HG02571 (cell line): ENCODE measurements at regions not wholly inside any gene's neighbourhood (a gene's known extent, or its start where the extent isn't known, plus 50 kb on each side); places are given as distances from the start of the nearest gene placed in this dataset.

Experiments
- ATAC-seq: cut with Tn5 transposase; IDR thresholded peaks from one replicate; pipeline ENCODE4 v1.9.1; 2021; ENCODE audit warnings: mild to moderate bottlenecking, moderate library complexity; ENCODE audit not compliant: unreplicated experiment

DNA sequence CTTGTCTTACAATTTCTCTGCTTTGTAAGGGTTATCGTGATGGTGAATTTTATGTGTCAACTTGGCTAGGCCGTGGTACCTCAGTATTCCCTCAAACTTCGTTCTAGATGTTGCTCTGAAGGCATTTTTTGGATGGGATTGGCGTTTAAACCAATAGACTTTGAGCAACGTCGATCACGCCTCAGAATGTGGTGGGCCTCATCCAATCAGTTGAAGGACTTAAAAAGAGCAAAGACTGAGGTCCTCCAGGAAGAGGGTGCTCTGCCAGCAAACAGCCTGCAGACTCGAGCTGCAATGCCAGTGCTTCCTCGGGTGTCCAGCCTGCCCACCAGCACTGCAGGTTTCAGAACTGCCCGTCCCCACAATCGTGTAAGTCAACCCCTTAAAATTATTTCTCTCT, 145.8 kb upstream of the SALL3 start:
- ATAC-seq, result no peak

DNA sequence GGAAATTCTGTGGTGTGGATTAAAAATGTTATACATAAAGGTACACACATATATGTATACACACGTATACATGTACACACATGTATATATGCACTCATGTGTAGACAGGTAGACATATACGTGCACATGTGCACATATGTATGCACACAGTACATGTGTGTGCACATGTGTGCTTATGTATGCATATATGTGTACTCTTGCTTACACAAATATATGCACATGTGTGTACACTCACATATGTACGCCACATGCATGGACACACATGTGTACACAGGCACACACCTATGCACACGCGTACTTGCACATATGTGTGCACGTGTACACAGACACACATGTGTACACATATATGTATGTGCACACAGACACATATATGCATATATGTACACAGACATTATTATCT, 142.8 kb upstream of the SALL3 start:
- ATAC-seq, result no peak

DNA sequence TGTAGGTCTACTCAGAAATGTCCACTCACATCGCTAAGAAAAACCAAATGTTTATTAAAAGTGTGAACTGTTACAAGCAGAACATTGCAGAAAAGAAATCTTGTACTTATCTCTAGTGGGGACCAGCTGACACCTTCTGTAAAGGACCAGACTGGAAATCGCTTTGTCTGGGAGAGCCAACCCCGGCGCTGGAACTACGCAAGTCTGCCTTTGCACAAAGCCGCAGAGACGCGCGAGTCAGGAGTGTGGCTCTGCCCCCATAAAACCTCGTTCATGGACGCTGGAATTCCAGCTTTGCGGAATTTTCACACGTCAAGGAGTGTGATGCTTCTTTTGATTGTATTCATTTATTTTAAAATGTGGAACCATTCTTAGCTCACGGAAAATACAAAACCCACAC, 141.9 kb upstream of the SALL3 start:
- no peak for ATAC-seq

DNA sequence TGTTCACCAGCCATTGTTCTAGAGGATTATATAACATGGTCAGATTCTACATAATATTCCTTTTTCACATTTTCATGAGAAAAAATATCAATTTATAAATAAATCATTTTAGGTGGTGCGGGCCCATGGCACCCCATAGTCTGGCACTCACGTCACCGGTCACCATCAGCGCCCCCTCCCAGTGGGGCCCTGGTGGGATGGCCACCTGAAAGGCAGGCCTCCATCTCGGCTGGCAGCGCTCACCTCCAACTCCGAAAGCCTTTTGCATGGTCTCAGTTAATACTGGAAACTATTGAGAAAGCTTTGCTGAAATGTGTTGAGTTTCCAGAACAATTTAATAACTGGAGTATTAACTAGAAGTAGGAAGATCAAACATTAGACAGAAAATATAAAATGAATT, 141.4 kb upstream of the SALL3 start:
- no peak for ATAC-seq

DNA sequence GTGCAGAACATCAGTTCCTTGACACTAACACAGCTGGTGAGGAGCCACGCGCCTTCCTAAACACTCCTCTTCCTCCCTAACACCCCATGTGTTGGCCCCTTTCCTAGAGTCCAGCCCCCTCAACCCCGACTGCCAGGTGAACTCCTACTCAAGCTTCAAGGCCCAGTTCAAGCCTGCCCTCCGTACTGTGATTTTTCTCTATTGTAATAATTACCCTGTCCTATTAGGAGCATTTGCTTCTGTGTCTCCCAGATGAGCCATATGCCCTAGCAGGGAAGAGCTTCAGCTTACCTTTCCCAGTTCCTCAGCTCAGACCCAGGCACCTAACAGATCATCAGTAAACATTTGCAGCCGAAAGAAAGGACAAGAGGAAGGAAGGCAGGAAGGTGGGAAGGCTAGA, 130.6 kb upstream of the SALL3 start:
- ATAC-seq, result no peak

DNA sequence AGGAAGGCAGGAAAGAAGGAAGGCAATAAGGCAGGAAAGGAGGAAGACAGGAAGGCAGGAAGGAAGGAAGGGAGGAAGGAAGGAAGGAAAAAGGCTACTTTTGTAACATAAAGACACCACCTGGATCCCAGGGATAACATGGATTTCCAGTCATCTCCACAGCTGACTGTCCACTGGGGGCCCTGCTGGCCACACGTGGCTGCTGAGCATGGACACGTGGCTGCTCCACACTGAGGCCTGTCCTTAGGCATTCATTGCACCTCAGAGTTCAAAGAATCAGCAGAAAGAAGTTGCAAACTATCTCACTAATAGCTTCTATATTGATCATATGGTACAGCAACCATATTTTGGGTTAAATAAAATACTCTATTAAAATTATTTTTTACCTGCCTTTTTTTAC, 130.2 kb upstream of the SALL3 start:
- no peak for ATAC-seq

DNA sequence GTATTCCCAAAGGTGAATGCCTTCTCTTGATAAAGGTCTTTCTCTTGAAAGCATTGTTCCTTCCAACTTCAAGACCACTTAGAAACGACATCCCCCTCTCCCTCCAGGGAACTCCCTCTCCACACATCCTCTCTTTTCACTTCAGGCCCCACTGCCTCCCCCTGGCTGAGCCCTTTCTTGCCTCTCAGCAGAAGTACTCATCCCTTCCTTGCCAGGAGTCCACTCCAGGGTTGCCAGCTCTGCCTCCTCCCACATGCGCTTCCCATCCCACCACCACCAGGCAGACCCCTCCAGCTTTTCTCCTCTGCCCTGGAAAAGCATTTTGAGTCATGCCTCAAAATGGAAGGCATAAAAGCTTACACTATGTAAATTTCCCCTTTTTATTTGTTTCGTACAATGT, 126.3 kb upstream of the SALL3 start:
- no peak for ATAC-seq

DNA sequence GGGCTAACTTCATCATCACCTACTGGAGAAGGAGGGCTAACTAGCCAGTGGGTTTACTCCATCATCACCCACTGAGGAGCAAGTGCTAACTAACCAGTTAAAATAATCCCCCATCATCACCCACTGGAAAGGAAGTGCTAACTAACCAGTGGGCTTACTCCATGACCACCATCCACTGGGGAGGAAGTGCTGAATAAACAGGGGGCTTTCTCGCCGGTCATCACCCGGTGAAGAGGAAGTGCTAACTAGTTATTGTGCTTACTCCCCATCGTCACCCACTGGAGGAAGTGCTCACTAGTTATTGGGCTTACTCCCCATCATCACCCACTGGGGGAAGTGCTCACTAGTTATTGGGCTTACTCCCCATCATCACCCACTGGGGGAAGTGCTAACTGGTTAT, 124.4 kb upstream of the SALL3 start:
- no peak for ATAC-seq

DNA sequence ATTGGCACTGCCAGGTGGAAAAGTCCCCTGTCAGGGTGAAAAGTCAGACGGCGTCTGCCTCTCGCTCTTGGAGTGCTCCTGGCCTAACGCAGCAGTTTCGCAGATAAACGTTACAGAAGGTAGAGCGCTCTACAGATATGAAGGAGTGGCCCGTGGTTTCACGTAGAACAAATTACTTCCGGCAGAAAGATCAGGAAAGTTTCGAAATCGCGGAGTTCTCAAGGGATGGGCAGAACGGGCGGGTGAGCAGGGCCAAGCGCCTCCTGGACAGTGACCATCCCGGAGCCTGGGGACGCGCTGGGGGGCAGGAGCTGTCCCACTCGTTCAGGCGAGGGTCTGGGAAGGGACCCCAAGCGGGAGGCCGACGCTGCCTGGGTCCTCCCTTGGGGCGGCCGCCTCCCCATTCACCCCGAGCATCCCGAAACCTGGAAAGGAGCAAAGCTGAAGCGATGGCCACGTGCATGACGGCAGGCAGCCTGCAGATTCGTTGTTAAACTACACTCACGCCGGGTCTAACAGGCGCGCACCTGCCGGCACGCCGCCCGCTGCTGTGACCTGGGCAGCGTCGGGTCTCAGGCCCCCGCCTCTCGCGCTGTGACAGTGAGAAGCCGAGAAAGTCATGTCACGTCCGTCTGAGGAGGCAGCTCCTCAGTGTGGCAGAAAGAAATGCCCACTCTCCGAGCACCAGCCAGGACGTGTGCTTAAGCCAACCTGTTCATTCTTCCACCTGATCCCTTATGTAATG, 122.9 kb upstream of the SALL3 start:
- no peak for ATAC-seq

DNA sequence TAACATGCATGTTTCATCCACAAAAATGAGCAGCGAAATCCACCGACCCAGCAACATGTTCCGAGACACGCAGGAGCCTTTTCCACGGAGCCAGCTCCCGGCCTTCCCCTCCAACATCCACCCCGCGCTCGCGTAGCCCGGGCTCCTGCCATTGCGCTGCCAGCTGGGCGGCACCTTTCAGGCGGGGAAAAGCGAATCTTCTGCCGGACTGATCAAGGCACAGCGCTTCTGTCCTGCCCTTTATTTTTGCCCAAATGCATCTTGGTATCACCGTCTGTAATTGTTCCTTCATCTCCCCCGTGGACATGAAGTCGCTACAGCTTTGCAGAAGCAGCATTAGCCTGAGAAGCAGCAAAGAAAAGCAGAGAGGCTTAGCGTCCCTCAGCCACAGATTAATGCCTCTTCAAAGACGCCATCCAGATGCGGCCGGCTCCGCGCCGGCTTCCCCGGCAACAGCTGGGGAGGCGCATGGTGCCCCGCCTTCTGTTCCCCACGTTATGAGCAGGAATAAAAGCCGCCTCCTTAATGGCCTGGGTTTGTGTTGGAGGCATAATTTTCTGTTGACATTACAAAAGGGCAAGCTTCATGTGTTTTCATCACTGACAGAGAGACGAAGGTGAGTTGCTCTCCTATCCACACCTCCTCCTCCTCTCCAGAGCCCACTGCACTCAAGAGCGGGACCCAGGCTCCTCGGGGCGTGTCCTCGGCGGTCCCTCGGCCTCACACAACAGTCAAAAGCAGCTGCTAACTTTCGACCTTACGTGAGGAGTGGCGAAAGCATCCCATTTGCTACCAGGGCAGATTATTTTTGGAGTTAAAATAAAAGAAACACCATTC, 122.1 kb upstream of the SALL3 start:
- ATAC-seq, result no peak

DNA sequence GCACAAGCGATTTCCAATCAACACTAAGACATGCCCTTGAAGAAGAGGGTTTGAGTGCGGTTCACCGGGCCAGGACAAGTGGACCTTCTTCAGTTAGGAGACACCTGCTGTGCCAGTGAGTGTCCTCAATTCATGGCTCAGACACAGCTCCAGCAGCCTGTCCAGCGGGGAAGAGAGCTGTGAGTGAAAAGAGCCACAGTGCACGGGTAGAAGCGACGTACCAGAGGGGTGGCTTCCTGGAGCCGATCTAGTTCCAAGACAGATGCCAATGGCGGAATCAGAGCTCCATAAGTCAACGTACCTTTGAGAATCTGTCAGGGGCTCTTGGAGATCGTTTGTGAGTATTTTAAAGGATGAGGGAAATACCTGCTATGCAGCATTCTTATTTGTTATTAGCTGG, 119.9 kb upstream of the SALL3 start:
- ATAC-seq, result no peak

DNA sequence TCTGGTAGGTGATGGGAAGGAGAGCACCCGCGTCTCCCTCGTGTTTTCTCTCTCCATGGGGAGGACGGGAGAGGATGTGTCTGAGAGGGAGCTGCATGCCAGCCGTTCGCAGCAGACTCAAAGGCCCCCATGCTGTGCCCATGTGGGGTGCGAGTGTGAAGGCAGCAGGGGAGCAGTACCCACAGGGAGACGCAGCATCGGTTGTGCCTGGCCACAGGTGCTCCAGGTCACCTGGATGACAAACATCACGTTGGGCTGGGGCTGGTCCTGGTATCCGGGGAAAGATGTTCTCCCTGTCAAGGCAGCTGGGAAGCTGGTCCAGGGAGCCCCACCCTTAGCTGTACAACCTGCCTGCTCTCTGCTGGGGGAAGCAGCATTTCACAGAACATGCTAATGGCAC, 119.5 kb upstream of the SALL3 start:
- ATAC-seq, result no peak

DNA sequence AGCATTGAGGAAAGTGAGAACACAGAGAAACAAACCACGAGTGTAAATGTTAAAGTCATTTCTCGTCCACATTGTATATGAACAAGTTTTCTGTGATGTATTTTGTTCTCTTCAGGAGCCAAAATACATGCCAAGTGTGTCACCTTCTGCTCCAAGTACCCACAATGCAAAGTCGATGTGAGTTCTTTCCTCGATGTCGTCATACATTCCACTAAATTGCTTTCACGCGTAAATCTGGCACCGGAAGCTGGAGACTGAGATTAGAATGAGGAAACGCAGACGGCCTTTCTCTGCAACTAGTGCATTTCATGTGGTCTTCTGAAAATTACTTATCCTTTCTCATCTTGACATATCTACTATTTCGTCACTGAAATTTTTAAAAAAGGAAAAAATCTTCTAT, 118.5 kb upstream of the SALL3 start:
- no peak for ATAC-seq

DNA sequence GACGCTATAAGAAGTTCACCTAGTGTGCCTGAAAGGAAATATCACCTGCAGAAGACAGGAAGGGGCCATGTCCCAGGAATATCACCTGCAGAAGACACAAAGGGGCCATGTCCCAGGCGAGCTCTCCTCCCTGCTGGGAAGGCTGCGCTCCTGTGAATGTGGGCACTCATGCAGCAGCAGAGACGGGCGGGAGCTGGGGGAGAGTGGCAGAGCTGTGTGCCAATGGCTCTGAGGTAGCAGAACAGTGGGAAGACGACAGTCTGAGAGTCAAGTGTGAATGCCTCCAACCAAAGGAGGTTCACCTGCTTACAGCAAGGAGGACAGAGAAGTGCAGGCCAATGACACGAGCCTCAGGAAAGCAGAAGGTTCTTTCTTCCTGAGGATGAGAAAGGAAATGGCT, 117.9 kb upstream of the SALL3 start:
- ATAC-seq, result no peak

DNA sequence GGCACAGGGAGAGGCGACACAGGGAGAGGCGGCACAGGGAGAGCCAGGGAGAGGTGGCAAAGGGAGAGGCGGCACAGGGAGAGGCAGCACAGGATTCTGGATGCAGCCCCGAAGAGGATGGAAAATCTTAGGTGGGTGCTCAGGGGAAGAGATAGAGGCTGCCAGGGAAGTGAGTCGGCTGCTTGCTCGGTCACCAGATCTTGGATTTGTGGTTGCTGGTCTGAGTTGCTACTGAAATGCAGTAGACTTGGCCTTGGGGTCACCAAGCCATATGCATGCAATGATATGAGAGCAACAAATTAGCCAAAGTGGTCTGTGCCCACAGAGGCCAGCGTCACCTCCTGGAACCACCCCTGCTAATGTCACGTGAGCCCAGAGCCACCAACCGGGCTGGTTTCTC, 117.2 kb upstream of the SALL3 start:
- ATAC-seq, result no peak

DNA sequence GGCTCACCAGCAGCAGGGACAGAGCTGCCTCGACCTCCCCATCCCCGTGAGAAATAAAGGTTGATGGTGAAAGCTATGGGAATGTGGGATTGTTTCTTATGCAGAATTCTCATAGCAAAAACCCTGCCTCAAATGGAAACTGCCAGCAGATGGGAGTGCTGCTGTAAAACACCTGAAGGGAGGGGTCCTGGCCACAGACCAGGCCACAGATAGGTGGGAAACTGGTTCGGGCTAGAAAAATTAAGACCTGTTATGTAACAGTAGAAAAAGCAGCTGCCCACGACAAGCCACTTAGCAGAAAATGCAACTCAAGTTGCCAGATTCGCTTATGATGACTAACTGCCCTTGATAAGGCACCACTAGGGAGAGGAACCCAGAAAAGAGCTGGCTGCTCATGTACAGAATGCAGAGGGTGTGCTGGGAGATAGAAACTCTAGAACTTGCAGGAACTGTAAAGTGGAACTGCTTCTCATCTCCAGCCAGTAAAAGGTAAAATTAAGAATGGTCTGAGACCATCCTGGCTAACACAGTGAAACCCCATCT, 114.5 kb upstream of the SALL3 start:
- ATAC-seq, result no peak

DNA sequence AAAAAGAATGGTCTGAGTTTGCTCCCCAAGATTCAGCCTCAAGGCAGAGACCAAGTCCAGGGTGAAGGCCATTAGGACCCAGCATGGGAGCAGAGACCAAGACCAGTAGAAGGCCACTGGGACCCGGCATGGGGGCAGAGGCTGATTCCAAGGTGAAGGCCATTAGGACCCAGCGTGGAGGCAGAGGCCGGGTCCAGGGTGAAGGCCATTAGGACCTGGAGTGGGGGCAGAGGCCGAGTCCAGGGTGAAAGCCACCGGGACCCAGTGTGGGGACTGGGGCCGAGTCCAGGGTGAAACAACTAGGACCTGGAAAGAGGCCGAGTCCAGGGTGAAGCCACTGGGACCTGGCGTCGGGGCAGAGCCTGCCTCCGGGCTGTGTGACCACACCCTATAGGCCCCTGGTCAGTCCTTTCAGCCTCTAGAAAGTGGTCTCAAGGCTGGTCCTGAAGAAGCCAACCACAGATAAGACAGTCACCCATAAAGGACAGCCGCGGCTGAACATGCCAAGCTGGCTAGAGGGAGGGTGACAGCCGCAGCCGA, 113.8 kb upstream of the SALL3 start:
- ATAC-seq, result no peak

DNA sequence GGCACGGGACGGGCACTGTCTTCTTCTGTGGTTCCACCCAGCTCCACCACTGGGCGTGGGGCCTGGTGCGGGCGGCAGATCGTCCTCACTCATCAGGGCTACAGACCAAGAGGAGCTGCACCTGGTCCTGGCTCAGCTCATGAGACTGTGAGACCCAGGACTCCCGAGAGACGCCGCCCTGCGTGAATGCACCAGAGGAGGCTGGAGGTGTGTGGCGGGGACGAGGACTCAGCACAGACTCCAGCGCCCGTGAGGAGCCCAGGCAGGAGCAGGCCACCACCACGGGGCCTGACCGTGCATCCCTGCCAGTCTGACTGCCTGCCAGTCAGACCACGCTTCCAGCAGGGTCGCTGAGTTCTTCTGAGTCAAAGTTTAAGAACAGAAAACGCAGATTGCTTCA, 112.5 kb upstream of the SALL3 start:
- ATAC-seq, result no peak

DNA sequence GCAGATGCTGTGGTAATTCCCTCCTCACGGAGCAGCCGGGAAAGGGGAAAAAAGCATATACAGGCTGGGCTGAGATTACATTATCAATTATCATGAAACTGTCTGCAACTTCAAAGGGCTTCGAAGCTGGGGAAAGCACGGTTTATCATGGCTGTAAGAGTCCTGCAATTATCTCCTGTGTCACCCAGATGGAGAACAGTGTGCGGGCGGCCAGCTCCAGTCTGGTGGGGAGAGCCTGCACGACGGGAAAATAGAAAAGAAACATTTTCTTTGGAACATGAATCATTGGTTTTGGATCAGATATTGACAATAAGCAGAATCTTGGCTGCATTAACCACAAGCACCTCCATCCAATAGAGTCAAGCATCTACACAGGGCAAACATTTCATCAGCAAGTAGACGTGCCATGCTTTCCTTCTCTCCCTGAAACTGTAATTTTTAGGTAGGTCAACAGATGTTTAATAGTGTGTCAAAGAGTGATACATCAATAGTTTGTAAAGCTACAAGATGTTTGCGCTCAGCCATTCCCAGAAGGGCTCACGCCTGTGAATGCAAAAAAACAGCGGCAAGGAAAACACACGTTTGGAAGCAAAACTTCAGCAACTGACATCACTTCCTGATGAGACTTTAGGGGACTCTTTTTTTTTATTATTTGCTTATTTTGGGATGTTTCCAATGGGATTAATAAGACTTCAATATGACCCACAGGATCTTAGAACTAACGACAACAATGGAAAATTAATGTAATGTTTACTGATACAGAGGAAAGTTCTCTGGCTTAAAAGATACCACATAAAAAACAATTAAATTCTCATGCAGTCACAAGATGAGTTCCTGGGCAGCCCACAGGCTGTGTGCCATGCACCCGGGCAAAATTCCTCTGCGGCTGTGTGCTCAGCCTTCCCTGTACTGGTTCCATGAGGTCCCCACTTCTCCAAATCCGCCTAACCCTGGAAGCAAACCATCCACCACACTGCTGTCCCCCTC, 111.0 kb upstream of the SALL3 start:
- ATAC-seq, result no peak

DNA sequence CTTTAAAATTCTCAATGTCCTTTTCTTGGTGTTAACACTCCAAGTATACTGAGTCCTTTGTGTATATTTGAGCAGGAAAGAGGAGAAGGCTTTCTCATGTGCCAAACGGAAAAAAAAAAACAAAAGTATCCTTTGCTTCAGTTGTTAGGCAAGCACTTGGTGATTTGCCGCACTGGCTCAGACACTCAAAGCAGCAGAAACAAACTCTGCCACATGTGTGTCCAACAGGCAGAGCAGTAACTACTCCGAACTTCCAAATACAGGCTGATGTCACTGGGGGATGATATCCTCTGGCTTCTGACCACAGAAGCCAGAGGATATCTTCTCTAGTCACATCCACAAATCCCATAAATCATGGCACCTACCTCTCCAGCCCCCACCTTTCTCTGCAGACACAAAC, 108.0 kb upstream of the SALL3 start:
- ATAC-seq, result no peak
